NB4 (cell line): ENCODE measurements at regions not wholly inside any gene's neighbourhood (a gene's known extent, or its start where the extent isn't known, plus 50 kb on each side); places are given as distances from the start of the nearest gene placed in this dataset.

Experiments
- DNase-seq: peaks from one replicate; pipeline ENCODE4 v3.0.0; 2010; ENCODE audit warnings: low read depth
- H3K4me3 ChIP-seq: one replicate; pipeline ENCODE4 v1.5.1; 2011; ENCODE audit warnings: mild to moderate bottlenecking, low read depth, low read length, moderate library complexity
- CTCF ChIP-seq: IDR thresholded peaks from one replicate; pipeline ENCODE4 v1.5.1; 2012; ENCODE audit warnings: low read depth, low read length
- MAX ChIP-seq: IDR thresholded peaks from 2 replicates; pipeline ENCODE4 v1.6.1; 2011; ENCODE audit warnings: low read depth, low read length
- MYC ChIP-seq: IDR thresholded peaks from 2 replicates; pipeline ENCODE4 v1.6.1; 2011; ENCODE audit warnings: low read depth, low read length
- POLR2A ChIP-seq: IDR thresholded peaks from 2 replicates; pipeline ENCODE4 v1.6.1; 2011; ENCODE audit warnings: mild to moderate bottlenecking; ENCODE audit not compliant: insufficient read length; ENCODE audit errors: extremely low read depth

- no peak overlapping the region for H3K4me3 ChIP-seq
- TF ChIP-seq POLR2A (no peak), MYC (no peak), CTCF (no peak), MAX (no peak)
- DNase-seq: no peak
Measured at GRCh38 chr12:58812214-58812613, 108.1 kb downstream of the LRIG3 start.

GRCh38 chr12:58814036-58814435 lies 106.3 kb downstream of the LRIG3 start:
- TF ChIP-seq MYC (no peak), MAX (no peak), CTCF (no peak)
- no peak overlapping the region for H3K4me3 ChIP-seq
- no peak for DNase-seq

GRCh38 chr12:58815235-58815634 lies 105.1 kb downstream of the LRIG3 start:
- no peak overlapping the region for H3K4me3 ChIP-seq
- DNase-seq: no peak
- TF ChIP-seq POLR2A (no peak), CTCF (no peak), MYC (no peak), MAX (no peak)

- no peak for DNase-seq
Measured at GRCh38 chr12:58818546-58818945, 101.8 kb downstream of the LRIG3 start.

GRCh38 chr12:58819345-58819744 lies 101.0 kb downstream of the LRIG3 start:
- no peak for DNase-seq
- no peak overlapping the region for H3K4me3 ChIP-seq
- TF ChIP-seq POLR2A (no peak), MYC (no peak), CTCF (no peak), MAX (no peak)

More at GRCh38 chr12:58818546-58818945, 101.8 kb downstream of the LRIG3 start:
- TF ChIP-seq MYC (no peak), CTCF (no peak), MAX (no peak), POLR2A (no peak)
- H3K4me3 ChIP-seq: no peak overlapping the region

GRCh38 chr12:58819985-58820384 lies 100.3 kb downstream of the LRIG3 start:
- no peak for TF ChIP-seq POLR2A
- TF ChIP-seq MAX: no peak
- no peak for TF ChIP-seq CTCF
- TF ChIP-seq MYC: no peak
- no peak overlapping the region for H3K4me3 ChIP-seq
- DNase-seq: no peak
